OCI-LY3 (cell line): ENCODE measurements at regions not wholly inside any gene's neighbourhood (a gene's known extent, or its start where the extent isn't known, plus 50 kb on each side); places are given as distances from the start of the nearest gene placed in this dataset.

Experiments used
- H2AFZ ChIP-seq: fragments of 200-600, 300-600 bp; shearing (Covaris generic); 2 replicates; pipeline ENCODE4 v1.6.0; 2014; ENCODE audit warnings: antibody characterized with exemption, low read depth, low read length
- H3K27ac ChIP-seq: fragments of 200-600, 300-600 bp; sonication (generic); 2 replicates; pipeline ENCODE4 v1.5.1; 2014; ENCODE audit warnings: mild to moderate bottlenecking, low read length, moderate library complexity, mixed read lengths
- H3K27me3 ChIP-seq: fragments of 200-600, 300-600 bp; sonication (generic); 2 replicates; pipeline ENCODE4 v1.6.1; 2014; ENCODE audit warnings: low read depth, low read length, mixed read lengths
- H3K36me3 ChIP-seq: fragments of 200-600, 300-600 bp; sonication (generic); replicated peaks from 2 replicates; pipeline ENCODE3; 2014; ENCODE audit warnings: low read depth, low read length, mixed read lengths
- H3K4me1 ChIP-seq: fragments of 300-600, 200-600 bp; sonication (generic); 2 replicates; pipeline ENCODE4 v1.6.1; 2014; ENCODE audit warnings: low read length, mixed read lengths
- H3K4me2 ChIP-seq: fragments of 200-600, 300-600 bp; sonication (generic); 2 replicates; pipeline ENCODE4 v1.6.1; 2014; ENCODE audit warnings: low read length, mixed read lengths
- H3K4me3 ChIP-seq: fragments of 300-600, 200-600 bp; sonication (generic); 2 replicates; pipeline ENCODE4 v1.5.1; 2014; ENCODE audit warnings: antibody characterized with exemption, mild to moderate bottlenecking, low read length, moderate library complexity
- H3K79me2 ChIP-seq: fragments of 300-600, 200-600 bp; shearing (Covaris generic); 2 replicates; pipeline ENCODE4 v1.6.1; 2014; ENCODE audit warnings: mild to moderate bottlenecking, low read length, mixed read lengths
- H3K9ac ChIP-seq: fragments of 300-600, 200-600 bp; shearing (Covaris generic); 2 replicates; pipeline ENCODE4 v1.6.0; 2014; ENCODE audit warnings: mild to moderate bottlenecking, low read length, moderate library complexity
- H3K9me3 ChIP-seq: fragments of 200-600, 300-600 bp; shearing (Covaris generic); 2 replicates; pipeline ENCODE4 v1.6.1; 2014; ENCODE audit warnings: low read length, mixed read lengths; ENCODE audit not compliant: insufficient read depth
- H4K20me1 ChIP-seq: fragments of 200-600, 300-600 bp; sonication (generic); 2 replicates; pipeline ENCODE4 v1.6.1; 2016; ENCODE audit warnings: low read length, mixed read lengths; ENCODE audit not compliant: insufficient read depth
- CTCF ChIP-seq: fragments of 200-600, 300-600 bp; sonication (generic); IDR thresholded peaks from 2 replicates; pipeline ENCODE4 v1.5.1; 2014; ENCODE audit warnings: antibody characterized with exemption, low read length, low read depth
- EZH2phosphoT487 ChIP-seq: fragments of 200-600 bp; shearing (Covaris generic); IDR thresholded peaks from 2 replicates; pipeline ENCODE4 v1.6.1; 2018; ENCODE audit warnings: antibody characterized with exemption, mixed run types, low read depth

- H3K36me3 ChIP-seq: no peaks in the 10 kb centered on the region
- TF ChIP-seq CTCF (no peak), EZH2phosphoT487 (no peak)
Measured at GRCh38 chrX:34576864-34577263, 80.2 kb downstream of the TMEM47 start.

GRCh38 chrX:34565981-34566380 lies 91.1 kb downstream of the TMEM47 start:
- Histone ChIP-seq H3K27me3 (no peaks in the 10 kb centered on the region), H3K4me3 (no peak overlapping the region), H2AFZ (no peak overlapping the region), H3K9me3 (no peaks in the 10 kb centered on the region), H4K20me1 (no peaks in the 10 kb centered on the region), H3K4me2 (no peak overlapping the region), H3K4me1 (no peaks in the 10 kb centered on the region), H3K9ac (no peak overlapping the region), H3K36me3 (no peaks in the 10 kb centered on the region), H3K27ac (no peak overlapping the region), H3K79me2 (no peaks in the 10 kb centered on the region)
- TF ChIP-seq EZH2phosphoT487: no peak
- no peak for TF ChIP-seq CTCF

More at GRCh38 chrX:34576864-34577263, 80.2 kb downstream of the TMEM47 start:
- no peaks in the 10 kb centered on the region for H3K27me3 ChIP-seq
- no peaks in the 10 kb centered on the region for H3K9me3 ChIP-seq
- no peak overlapping the region for H3K9ac ChIP-seq
- H2AFZ ChIP-seq: no peak overlapping the region
- no peaks in the 10 kb centered on the region for H3K4me1 ChIP-seq
- H4K20me1 ChIP-seq: no peaks in the 10 kb centered on the region
- no peaks in the 10 kb centered on the region for H3K79me2 ChIP-seq
- H3K4me2 ChIP-seq: no peak overlapping the region
- no peak overlapping the region for H3K27ac ChIP-seq
- no peak overlapping the region for H3K4me3 ChIP-seq

GRCh38 chrX:34563804-34564203 lies 93.3 kb downstream of the TMEM47 start:
- Histone ChIP-seq H2AFZ (no peak overlapping the region), H3K9ac (no peak overlapping the region), H4K20me1 (no peaks in the 10 kb centered on the region), H3K36me3 (no peaks in the 10 kb centered on the region), H3K9me3 (no peaks in the 10 kb centered on the region), H3K4me2 (no peak overlapping the region), H3K4me1 (no peaks in the 10 kb centered on the region), H3K79me2 (no peaks in the 10 kb centered on the region), H3K27me3 (no peaks in the 10 kb centered on the region), H3K4me3 (no peak overlapping the region), H3K27ac (no peak overlapping the region)
- no peak for TF ChIP-seq EZH2phosphoT487
- no peak for TF ChIP-seq CTCF

- H3K4me3 ChIP-seq: no peak overlapping the region
- H3K27ac ChIP-seq: no peak overlapping the region
- H3K4me1 ChIP-seq: no peaks in the 10 kb centered on the region
- H3K9ac ChIP-seq: no peak overlapping the region
- no peak overlapping the region for H2AFZ ChIP-seq
- no peaks in the 10 kb centered on the region for H4K20me1 ChIP-seq
- H3K9me3 ChIP-seq: no peaks in the 10 kb centered on the region
- no peak for TF ChIP-seq CTCF
- no peak for TF ChIP-seq EZH2phosphoT487
- H3K36me3 ChIP-seq: no peaks in the 10 kb centered on the region
- no peak overlapping the region for H3K4me2 ChIP-seq
- H3K27me3 ChIP-seq: no peaks in the 10 kb centered on the region
- no peaks in the 10 kb centered on the region for H3K79me2 ChIP-seq
Measured at GRCh38 chrX:34563061-34563460, 94.0 kb downstream of the TMEM47 start.
